H9 (cell line): ENCODE measurements at regions not wholly inside any gene's neighbourhood (a gene's known extent, or its start where the extent isn't known, plus 50 kb on each side); places are given as distances from the start of the nearest gene placed in this dataset.

Experiments
- DNase-seq: peaks from one replicate; pipeline ENCODE4 v3.0.0-alpha.2; 2017
- H2AFZ ChIP-seq: one replicate; pipeline ENCODE4 v1.6.1; 2013; ENCODE audit warnings: mild to moderate bottlenecking, low read length, control low read depth, moderate library complexity
- H2AK5ac ChIP-seq: 2 replicates; pipeline ENCODE4 v1.6.1; 2013; ENCODE audit warnings: low read length, control low read depth, mixed read lengths; ENCODE audit not compliant: insufficient read length
- H2BK120ac ChIP-seq: one replicate; pipeline ENCODE4 v1.6.1; 2013; ENCODE audit warnings: low read depth, mild to moderate bottlenecking, low read length, control low read depth, inconsistent platforms; ENCODE audit not compliant: poor library complexity, severe bottlenecking
- H2BK12ac ChIP-seq: 2 replicates; pipeline ENCODE4 v1.6.1; 2013; ENCODE audit warnings: low read length, control low read depth, mixed read lengths, low read depth; ENCODE audit not compliant: insufficient read length
- H2BK15ac ChIP-seq: 2 replicates; pipeline ENCODE4 v1.6.1; 2013; ENCODE audit warnings: low read depth, low read length, control low read depth
- H2BK20ac ChIP-seq: one replicate; pipeline ENCODE4 v1.6.1; 2013; ENCODE audit warnings: low read depth, mild to moderate bottlenecking, low read length, control low read depth, inconsistent platforms; ENCODE audit not compliant: poor library complexity, severe bottlenecking
- H2BK5ac ChIP-seq: 2 replicates; pipeline ENCODE4 v1.6.1; 2013; ENCODE audit warnings: low read length, control low read depth, mixed read lengths; ENCODE audit not compliant: insufficient read length
- H3K14ac ChIP-seq: 2 replicates; pipeline ENCODE4 v1.6.1; 2013; ENCODE audit warnings: low read length, control low read depth; ENCODE audit not compliant: insufficient read depth
- H3K18ac ChIP-seq: 2 replicates; pipeline ENCODE4 v1.6.1; 2013; ENCODE audit warnings: low read depth, mild to moderate bottlenecking, mixed read lengths, low read length, control low read depth; ENCODE audit not compliant: insufficient read length
- H3K23ac ChIP-seq: 2 replicates; pipeline ENCODE4 v1.6.1; 2013; ENCODE audit warnings: low read length, control low read depth, mixed read lengths, low read depth; ENCODE audit not compliant: insufficient read length
- H3K23me2 ChIP-seq: 2 replicates; pipeline ENCODE4 v1.6.1; 2013; ENCODE audit warnings: low read depth, mild to moderate bottlenecking, mixed read lengths, low read length, control low read depth; ENCODE audit not compliant: insufficient read length, poor library complexity, severe bottlenecking
- H3K27ac ChIP-seq: 2 replicates; pipeline ENCODE4 v1.5.1; 2013; ENCODE audit warnings: low read length, control low read depth, mixed read lengths, low read depth; ENCODE audit not compliant: insufficient read length
- H3K27me3 ChIP-seq: 2 replicates; pipeline ENCODE4 v1.6.1; 2013; ENCODE audit warnings: low read length, control low read depth, inconsistent platforms; ENCODE audit not compliant: insufficient read depth
- H3K4ac ChIP-seq: 2 replicates; pipeline ENCODE4 v1.6.1; 2013; ENCODE audit warnings: low read depth, mild to moderate bottlenecking, control low read depth, inconsistent platforms, low read length, moderate library complexity
- H3K4me1 ChIP-seq: 2 replicates; pipeline ENCODE4 v1.6.1; 2013; ENCODE audit warnings: low read length, control low read depth, inconsistent platforms; ENCODE audit not compliant: insufficient read depth
- H3K4me2 ChIP-seq: 2 replicates; pipeline ENCODE4 v1.6.1; 2013; ENCODE audit warnings: low read length, control low read depth, mixed read lengths; ENCODE audit not compliant: insufficient read length, insufficient read depth
- H3K56ac ChIP-seq: 2 replicates; pipeline ENCODE4 v1.6.1; 2013; ENCODE audit warnings: low read depth, mild to moderate bottlenecking, mixed read lengths, low read length, control low read depth; ENCODE audit not compliant: insufficient read length
- H3K79me1 ChIP-seq: 2 replicates; pipeline ENCODE4 v1.6.1; 2013; ENCODE audit warnings: low read depth, mild to moderate bottlenecking, moderate library complexity, low read length, control low read depth, inconsistent platforms; ENCODE audit not compliant: insufficient read depth, poor library complexity, severe bottlenecking
- H3K79me2 ChIP-seq: 2 replicates; pipeline ENCODE4 v1.6.1; 2013; ENCODE audit warnings: low read length, control low read depth, inconsistent platforms; ENCODE audit not compliant: insufficient read depth
- H3K9ac ChIP-seq: 2 replicates; pipeline ENCODE4 v1.6.1; 2013; ENCODE audit warnings: low read length, control low read depth, mixed read lengths; ENCODE audit not compliant: insufficient read length; ENCODE audit errors: extremely low read depth
- H3K9me3 ChIP-seq: one replicate; pipeline ENCODE4 v1.6.1; 2013; ENCODE audit warnings: low read depth, low read length, inconsistent platforms; ENCODE audit not compliant: control insufficient read depth
- H3T11ph ChIP-seq: one replicate; pipeline ENCODE4 v1.6.1; 2013; ENCODE audit warnings: mild to moderate bottlenecking, low read length, control low read depth, inconsistent platforms
- H4K20me1 ChIP-seq: one replicate; pipeline ENCODE4 v1.6.1; 2013; ENCODE audit not compliant: control insufficient read depth, insufficient read length, insufficient read depth
- H4K5ac ChIP-seq: 2 replicates; pipeline ENCODE4 v1.6.1; 2013; ENCODE audit warnings: low read depth, mild to moderate bottlenecking, mixed read lengths, low read length, control low read depth; ENCODE audit not compliant: insufficient read length
- H4K8ac ChIP-seq: replicated peaks from 2 replicates; pipeline ENCODE4 v1.6.1; 2013; ENCODE audit warnings: low read length, control low read depth, mixed read lengths, low read depth; ENCODE audit not compliant: insufficient read length
- H4K91ac ChIP-seq: 2 replicates; pipeline ENCODE4 v1.6.1; 2013; ENCODE audit warnings: low read depth, mild to moderate bottlenecking, moderate library complexity, mixed read lengths, low read length, control low read depth; ENCODE audit not compliant: insufficient read length
- H3K27ac Mint-ChIP-seq, 3 experiments: 2 replicates in 2 of 3; 3 replicates in 1 of 3; pipeline ENCODE4 v1.8.0; 2020 to 2021; ENCODE audit warnings: mixed read lengths in 3 of 3, mild to moderate bottlenecking in 1 of 3, moderate library complexity in 1 of 3
- H3K27me3 Mint-ChIP-seq: 2 replicates; pipeline ENCODE4 v1.8.0; 2021; ENCODE audit warnings: low read depth, mild to moderate bottlenecking, moderate library complexity, mixed read lengths
- H3K36me3 Mint-ChIP-seq, 3 experiments: 2 replicates in 2 of 3; 3 replicates in 1 of 3; pipeline ENCODE4 v1.8.0; 2020 to 2021; ENCODE audit warnings: low read depth in 3 of 3, mixed read lengths in 3 of 3; ENCODE audit not compliant: insufficient read depth in 1 of 3
- H3K4me1 Mint-ChIP-seq, 2 experiments: 2 replicates each; pipeline ENCODE4 v1.8.0; 2020; ENCODE audit warnings: mixed read lengths in 2 of 2
- H3K4me3 Mint-ChIP-seq, 2 experiments: 2 replicates in 1 of 2; 3 replicates in 1 of 2; pipeline ENCODE4 v1.8.0; 2020 to 2021; ENCODE audit warnings: mild to moderate bottlenecking in 2 of 2, mixed read lengths in 2 of 2, moderate library complexity in 1 of 2
- H3K9me3 Mint-ChIP-seq, 2 experiments: 2 replicates in 1 of 2; 3 replicates in 1 of 2; pipeline ENCODE4 v1.8.0; 2020; ENCODE audit warnings: mild to moderate bottlenecking in 2 of 2, mixed read lengths in 2 of 2, moderate library complexity in 1 of 2
- WGBS: extraction: QIAGEN DNeasy Blood & Tissue Kit; methylation state at CpG from one replicate; pipeline ENCODE4 v1.1.7; 2013; ENCODE audit warnings: missing lambda C conversion rate, low lambda C conversion rate, mixed read lengths; ENCODE audit not compliant: insufficient read length; ENCODE audit errors: extremely low coverage; 5-methylcytosine and 5-hydroxymethylcytosine counted together
- TF ChIP-seq, protein P1 (sequence below): fragments of 200-600 bp; sonication (generic); conservative IDR thresholded peaks from 3 replicates; pipeline ENCODE4 v1.8.0; 2021; ENCODE audit warnings: antibody characterized with exemption, mild to moderate bottlenecking

DNA sequence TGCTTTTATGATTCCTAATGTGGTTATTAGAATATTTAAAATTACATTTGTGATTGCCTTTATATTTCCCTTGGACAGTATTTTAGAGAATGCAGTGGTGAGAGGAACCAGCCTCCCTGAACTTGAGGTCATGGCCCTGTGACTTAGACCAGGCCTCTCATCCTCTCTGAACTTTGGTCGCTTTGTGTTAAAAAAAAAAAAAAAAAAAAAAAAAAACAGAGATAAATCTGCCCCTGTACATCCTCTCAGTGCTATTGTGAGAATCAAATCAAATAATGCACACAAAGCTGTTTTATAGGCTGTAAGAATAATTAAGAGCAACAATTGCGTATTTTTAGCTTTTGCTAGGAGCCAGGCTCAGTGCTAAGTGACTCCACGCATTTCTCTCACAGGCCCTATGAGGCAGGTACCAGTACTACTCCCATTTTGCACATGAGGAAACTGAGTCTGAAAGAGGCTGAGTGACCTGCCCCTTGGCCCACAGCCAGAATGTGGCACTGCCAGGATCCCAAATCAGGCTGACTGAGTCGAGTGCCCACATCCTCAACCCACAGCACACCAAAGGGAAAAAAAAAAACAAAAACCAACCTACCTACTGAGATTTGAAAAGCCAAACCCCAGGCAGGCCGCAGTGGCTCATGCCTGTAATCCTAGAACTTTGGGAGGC is 110.3 kb upstream of the LARP1 start:
- Histone ChIP-seq H3K4ac (no peak overlapping the region), H3K14ac (no peak overlapping the region), H3K9me3 (no peaks in the 10 kb centered on the region), H3K27me3 (no peaks in the 10 kb centered on the region; the same call in 1 of the 2 replicates), H3K18ac (no peak overlapping the region), H3K9ac (no peak overlapping the region), H2BK12ac (no peak overlapping the region), H2BK20ac (no peak overlapping the region), H2AFZ (no peak overlapping the region), H4K20me1 (no peaks in the 10 kb centered on the region), H2BK120ac (no peak overlapping the region), H3K79me1 (no peaks in the 10 kb centered on the region), H3K23me2 (peaks cover 4% of the 10 kb centered on the region), H2AK5ac (no peak overlapping the region), H2BK5ac (no peak overlapping the region), H2BK15ac (no peak overlapping the region), H3K4me2 (no peak overlapping the region), H3K79me2 (no peaks in the 10 kb centered on the region), H3K4me1 (no peaks in the 10 kb centered on the region), H3K27ac (no peak overlapping the region), H3T11ph (no peak overlapping the region), H3K56ac (no peak overlapping the region), H3K23ac (no peak overlapping the region), H4K5ac (no peak overlapping the region), H4K91ac (no peak overlapping the region), H4K8ac (no peak overlapping the region)
- no peak overlapping the region for H3K4me3 Mint-ChIP-seq
- peaks cover 6 to 20% of the 10 kb centered on the region in 2 experiments for H3K4me1 Mint-ChIP-seq
- H3K27me3 Mint-ChIP-seq: peaks cover 10% of the 10 kb centered on the region
- WGBS: no CpG with 5 or more reads among the region's 5 CpGs
- H3K36me3 Mint-ChIP-seq: peaks cover 2 to 24% (median 12%) of the 10 kb centered on the region in 3 experiments
- TF ChIP-seq, protein P1, sequence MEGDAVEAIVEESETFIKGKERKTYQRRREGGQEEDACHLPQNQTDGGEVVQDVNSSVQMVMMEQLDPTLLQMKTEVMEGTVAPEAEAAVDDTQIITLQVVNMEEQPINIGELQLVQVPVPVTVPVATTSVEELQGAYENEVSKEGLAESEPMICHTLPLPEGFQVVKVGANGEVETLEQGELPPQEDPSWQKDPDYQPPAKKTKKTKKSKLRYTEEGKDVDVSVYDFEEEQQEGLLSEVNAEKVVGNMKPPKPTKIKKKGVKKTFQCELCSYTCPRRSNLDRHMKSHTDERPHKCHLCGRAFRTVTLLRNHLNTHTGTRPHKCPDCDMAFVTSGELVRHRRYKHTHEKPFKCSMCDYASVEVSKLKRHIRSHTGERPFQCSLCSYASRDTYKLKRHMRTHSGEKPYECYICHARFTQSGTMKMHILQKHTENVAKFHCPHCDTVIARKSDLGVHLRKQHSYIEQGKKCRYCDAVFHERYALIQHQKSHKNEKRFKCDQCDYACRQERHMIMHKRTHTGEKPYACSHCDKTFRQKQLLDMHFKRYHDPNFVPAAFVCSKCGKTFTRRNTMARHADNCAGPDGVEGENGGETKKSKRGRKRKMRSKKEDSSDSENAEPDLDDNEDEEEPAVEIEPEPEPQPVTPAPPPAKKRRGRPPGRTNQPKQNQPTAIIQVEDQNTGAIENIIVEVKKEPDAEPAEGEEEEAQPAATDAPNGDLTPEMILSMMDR: no peak
- H3K27ac Mint-ChIP-seq: no peak overlapping the region
- peaks cover 16 to 22% of the 10 kb centered on the region in 2 experiments for H3K9me3 Mint-ChIP-seq
- no peak for DNase-seq
